NB4 (cell line): ENCODE measurements at regions not wholly inside any gene's neighbourhood (a gene's known extent, or its start where the extent isn't known, plus 50 kb on each side); places are given as distances from the start of the nearest gene placed in this dataset.

Source experiments
- MAX ChIP-seq: IDR thresholded peaks from 2 replicates; pipeline ENCODE4 v1.6.1; 2011; ENCODE audit warnings: low read depth, low read length
- POLR2A ChIP-seq: IDR thresholded peaks from 2 replicates; pipeline ENCODE4 v1.6.1; 2011; ENCODE audit warnings: mild to moderate bottlenecking; ENCODE audit not compliant: insufficient read length; ENCODE audit errors: extremely low read depth
- TF ChIP-seq, protein P1 (sequence below): IDR thresholded peaks from one replicate; pipeline ENCODE4 v1.5.1; 2012; ENCODE audit warnings: low read depth, low read length

DNA sequence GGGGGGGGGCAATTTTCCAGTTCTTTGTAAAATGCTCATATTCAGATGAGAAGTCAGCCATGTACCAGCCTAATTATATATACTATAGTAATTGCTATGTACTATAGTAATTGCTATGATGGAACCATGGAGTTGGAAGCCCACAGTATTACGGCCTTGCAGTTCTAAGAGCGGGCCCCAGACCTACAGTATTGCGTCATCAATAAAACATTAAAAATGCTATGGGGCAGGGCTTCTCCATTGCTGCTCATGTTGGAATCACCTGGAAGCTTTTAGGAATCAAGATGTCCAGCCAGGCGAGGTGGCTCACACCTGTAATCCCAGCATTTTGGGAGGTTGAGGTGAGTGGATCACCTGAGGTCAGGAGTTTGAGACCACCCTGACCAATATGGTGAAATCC is 443.7 kb upstream of the GRM7 start:
- TF ChIP-seq, protein P1, sequence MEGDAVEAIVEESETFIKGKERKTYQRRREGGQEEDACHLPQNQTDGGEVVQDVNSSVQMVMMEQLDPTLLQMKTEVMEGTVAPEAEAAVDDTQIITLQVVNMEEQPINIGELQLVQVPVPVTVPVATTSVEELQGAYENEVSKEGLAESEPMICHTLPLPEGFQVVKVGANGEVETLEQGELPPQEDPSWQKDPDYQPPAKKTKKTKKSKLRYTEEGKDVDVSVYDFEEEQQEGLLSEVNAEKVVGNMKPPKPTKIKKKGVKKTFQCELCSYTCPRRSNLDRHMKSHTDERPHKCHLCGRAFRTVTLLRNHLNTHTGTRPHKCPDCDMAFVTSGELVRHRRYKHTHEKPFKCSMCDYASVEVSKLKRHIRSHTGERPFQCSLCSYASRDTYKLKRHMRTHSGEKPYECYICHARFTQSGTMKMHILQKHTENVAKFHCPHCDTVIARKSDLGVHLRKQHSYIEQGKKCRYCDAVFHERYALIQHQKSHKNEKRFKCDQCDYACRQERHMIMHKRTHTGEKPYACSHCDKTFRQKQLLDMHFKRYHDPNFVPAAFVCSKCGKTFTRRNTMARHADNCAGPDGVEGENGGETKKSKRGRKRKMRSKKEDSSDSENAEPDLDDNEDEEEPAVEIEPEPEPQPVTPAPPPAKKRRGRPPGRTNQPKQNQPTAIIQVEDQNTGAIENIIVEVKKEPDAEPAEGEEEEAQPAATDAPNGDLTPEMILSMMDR: no peak
- TF ChIP-seq MAX (no peak), POLR2A (no peak)
